SK-N-SH treated with all-trans-retinoic acid at 6 μM for 48 hours (cell line): ENCODE measurements at regions not wholly inside any gene's neighbourhood (a gene's known extent, or its start where the extent isn't known, plus 50 kb on each side); places are given as distances from the start of the nearest gene placed in this dataset.

ENCODE experiments used
- ARNTL ChIP-seq: fragments of 450-650 bp; formaldehyde crosslinking; IDR thresholded peaks from 2 replicates; pipeline ENCODE4 v1.5.0; 2020; ENCODE audit warnings: low read depth, mild to moderate bottlenecking, moderate library complexity, borderline replicate concordance
- CREB5 ChIP-seq: fragments of 250-450 bp; sonication (Bioruptor Pico); IDR thresholded peaks from 2 replicates; pipeline ENCODE4 v1.5.1; 2020; ENCODE audit warnings: low read depth, mild to moderate bottlenecking, moderate library complexity
- ESRRG ChIP-seq: fragments of 250-450 bp; sonication (Bioruptor Pico); IDR thresholded peaks from 2 replicates; pipeline ENCODE4 v1.6.1; 2021; ENCODE audit warnings: mild to moderate bottlenecking
- OSR1 ChIP-seq: fragments of 250-450 bp; sonication (Bioruptor Pico); IDR thresholded peaks from 2 replicates; pipeline ENCODE4 v1.8.0; 2022; ENCODE audit warnings: moderate library complexity, mild to moderate bottlenecking, inconsistent platforms
- PATZ1 ChIP-seq: fragments of 250-450 bp; sonication (Bioruptor Pico); IDR thresholded peaks from 2 replicates; pipeline ENCODE4 v1.8.0; 2020; ENCODE audit warnings: mild to moderate bottlenecking, moderate library complexity, borderline replicate concordance
- PPARA ChIP-seq: fragments of 250-450 bp; sonication (Bioruptor Pico); IDR thresholded peaks from 2 replicates; pipeline ENCODE4 v1.5.0; 2020; ENCODE audit warnings: mild to moderate bottlenecking, borderline replicate concordance
- SNAI2 ChIP-seq: fragments of 250-450 bp; sonication (Bioruptor Pico); IDR thresholded peaks from 2 replicates; pipeline ENCODE4 v1.5.0; 2020; ENCODE audit warnings: mild to moderate bottlenecking, moderate library complexity
- TCF4 ChIP-seq: fragments of 250-450 bp; sonication (Bioruptor Pico); IDR thresholded peaks from 2 replicates; pipeline ENCODE4 v1.8.0; 2021; ENCODE audit warnings: mild to moderate bottlenecking, moderate library complexity, borderline replicate concordance
- TOX ChIP-seq: fragments of 250-450 bp; sonication (Bioruptor Pico); IDR thresholded peaks from 2 replicates; pipeline ENCODE4 v1.8.0; 2021; ENCODE audit warnings: mild to moderate bottlenecking, moderate library complexity, borderline replicate concordance
- TSHZ2 ChIP-seq: fragments of 250-450 bp; sonication (Bioruptor Pico); IDR thresholded peaks from 2 replicates; pipeline ENCODE4 v1.5.0; 2020; ENCODE audit warnings: mild to moderate bottlenecking, moderate library complexity
- ZC3H10 ChIP-seq: fragments of 250-450 bp; sonication (Bioruptor Pico); IDR thresholded peaks from 2 replicates; pipeline ENCODE4 v1.5.1; 2021; ENCODE audit warnings: mild to moderate bottlenecking, moderate library complexity
- ZNF70 ChIP-seq: fragments of 450-650 bp; formaldehyde crosslinking; IDR thresholded peaks from 2 replicates; pipeline ENCODE4 v1.5.0; 2020; ENCODE audit warnings: mild to moderate bottlenecking, moderate library complexity
- ZNF8 ChIP-seq: fragments of 450-650 bp; formaldehyde crosslinking; IDR thresholded peaks from 2 replicates; pipeline ENCODE4 v1.5.0; 2020; ENCODE audit warnings: mild to moderate bottlenecking, moderate library complexity

GRCh38 chr2:102081606-102082005, 60.9 kb upstream of the IL1R1 start:
- TF ChIP-seq ESRRG (CRISPR knock-in tag): no peak
- TF ChIP-seq TOX (CRISPR knock-in tag): no peak
- no peak for TF ChIP-seq ZNF70
- no peak for TF ChIP-seq PPARA (CRISPR knock-in tag)
- no peak for TF ChIP-seq ARNTL
- TF ChIP-seq OSR1: no peak
- TF ChIP-seq TCF4: no peak
- TF ChIP-seq CREB5 (CRISPR knock-in tag): no peak
- TF ChIP-seq TSHZ2 (CRISPR knock-in tag): no peak
- TF ChIP-seq PATZ1 (CRISPR knock-in tag): no peak
- TF ChIP-seq SNAI2 (CRISPR knock-in tag): no peak
- no peak for TF ChIP-seq ZC3H10 (CRISPR knock-in tag)
- TF ChIP-seq ZNF8: no peak
